ENCODE measurements at regions not wholly inside any gene's neighbourhood (a gene's known extent, or its start where the extent isn't known, plus 50 kb on each side); places are given as distances from the start of the nearest gene placed in this dataset.

DNA sequence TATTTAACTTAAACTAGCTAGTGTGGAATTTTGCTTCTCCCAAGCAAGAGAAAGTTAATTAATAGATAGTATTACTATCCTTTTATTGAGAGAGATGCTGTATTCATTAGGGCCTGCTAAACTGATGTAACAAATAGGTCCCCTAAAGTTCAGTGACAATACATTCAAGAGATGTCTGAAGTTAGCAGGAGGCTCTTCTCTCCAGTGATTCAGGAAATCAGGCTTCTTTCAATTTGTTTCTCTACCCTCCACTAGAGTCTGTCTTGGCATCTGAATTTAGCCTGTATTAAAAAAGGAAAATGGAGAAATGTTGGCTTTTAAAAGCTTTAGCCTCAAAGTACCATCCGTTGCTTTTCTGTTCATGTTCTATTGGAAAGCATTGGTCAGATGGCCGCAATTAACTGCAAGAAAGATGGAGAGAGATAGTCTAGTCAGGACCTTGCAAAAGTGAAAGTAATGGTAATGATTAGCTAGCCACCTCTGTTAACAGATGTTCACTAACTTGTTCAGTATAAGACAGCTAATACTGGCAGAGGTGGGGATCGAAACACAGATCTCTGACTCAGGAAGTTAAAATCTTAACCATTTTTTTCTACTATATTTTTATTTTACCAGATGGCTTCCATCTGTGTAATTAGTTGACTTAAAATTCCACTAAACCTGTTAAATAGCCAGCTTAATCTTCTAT, 786.8 kb downstream of the TMTC2 start:
- Histone ChIP-seq H4K91ac (ENCODE audit: insufficient read depth, low read depth, low read length) (no peak overlapping the region), H2BK15ac (ENCODE audit: low read depth, low read length) (no peak overlapping the region), H2AK9ac (replicated peaks; ENCODE audit: low read depth, low read length, poor library complexity) (no peak overlapping the region), H2BK120ac (ENCODE audit: low read depth, low read length) (no peak overlapping the region), H2AFZ (replicated peaks; ENCODE audit: low read length, poor library complexity) (no peak overlapping the region), H3K4me1 (ENCODE audit: control insufficient read depth, insufficient read depth, low read length) (no peaks in the 10 kb centered on the region), H3K14ac (replicated peaks; ENCODE audit: low read depth, low read length) (no peak overlapping the region), H3K36me3 (ENCODE audit: control insufficient read depth, insufficient read depth, low read length) (no peaks in the 10 kb centered on the region), H3K9me1 (ENCODE audit: insufficient read depth, low read length) (no peaks in the 10 kb centered on the region), H3K27me3 (ENCODE audit: control insufficient read depth, insufficient read depth, low read length) (no peaks in the 10 kb centered on the region), H3K23ac (ENCODE audit: low read depth, low read length) (no peak overlapping the region), H3K56ac (ENCODE audit: extremely low read depth, insufficient read depth, low read length) (no peak overlapping the region), H4K20me1 (ENCODE audit: insufficient read depth, low read length) (no peaks in the 10 kb centered on the region), H3K27ac (ENCODE audit: insufficient read depth, low read length) (no peak overlapping the region), H2BK5ac (ENCODE audit: low read depth, low read length, poor library complexity, severe bottlenecking) (no peak overlapping the region), H4K8ac (ENCODE audit: low read depth in 2 of 2, low read length in 2 of 2) (no peak overlapping the region), H3K79me1 (ENCODE audit: low read depth in 1 of 2, low read length in 2 of 2) (no peaks in the 10 kb centered on the region), H3K4ac (ENCODE audit: low read depth, low read length) (no peak overlapping the region), H3K9ac (ENCODE audit: low read depth, low read length) (no peak overlapping the region), H2AK5ac (ENCODE audit: low read depth, low read length) (no peak overlapping the region), H3K4me3 (ENCODE audit: insufficient read depth, low read depth, low read length) (no peak overlapping the region), H3K9me3 (ENCODE audit: control insufficient read depth, insufficient read depth, low read length) (no peaks in the 10 kb centered on the region), H4K5ac (ENCODE audit: low read depth, low read length) (no peak overlapping the region), H3K4me2 (ENCODE audit: low read depth, low read length) (no peak overlapping the region), H2BK20ac (ENCODE audit: low read depth, low read length) (no peak overlapping the region), H3K18ac (ENCODE audit: low read depth, low read length) (no peak overlapping the region)
- ATAC-seq (ENCODE audit: low read depth) (no peak), DNase-seq (no peak)
- in situ Hi-C loops (cut with MboI; ENCODE audit: low sequenced_read_pairs) (no loop called here), dilution Hi-C loops (cut with HindIII; ENCODE audit: low sequenced_read_pairs, unreplicated experiment) (no loop called here), intact Hi-C loops (cut with micrococcal nuclease) (no loop called here)
- TF ChIP-seq NFE2L2 (IDR thresholded peaks at IDR 0.05; ENCODE audit: low read depth, low read length), result no peak
- TF ChIP-seq, protein P1, sequence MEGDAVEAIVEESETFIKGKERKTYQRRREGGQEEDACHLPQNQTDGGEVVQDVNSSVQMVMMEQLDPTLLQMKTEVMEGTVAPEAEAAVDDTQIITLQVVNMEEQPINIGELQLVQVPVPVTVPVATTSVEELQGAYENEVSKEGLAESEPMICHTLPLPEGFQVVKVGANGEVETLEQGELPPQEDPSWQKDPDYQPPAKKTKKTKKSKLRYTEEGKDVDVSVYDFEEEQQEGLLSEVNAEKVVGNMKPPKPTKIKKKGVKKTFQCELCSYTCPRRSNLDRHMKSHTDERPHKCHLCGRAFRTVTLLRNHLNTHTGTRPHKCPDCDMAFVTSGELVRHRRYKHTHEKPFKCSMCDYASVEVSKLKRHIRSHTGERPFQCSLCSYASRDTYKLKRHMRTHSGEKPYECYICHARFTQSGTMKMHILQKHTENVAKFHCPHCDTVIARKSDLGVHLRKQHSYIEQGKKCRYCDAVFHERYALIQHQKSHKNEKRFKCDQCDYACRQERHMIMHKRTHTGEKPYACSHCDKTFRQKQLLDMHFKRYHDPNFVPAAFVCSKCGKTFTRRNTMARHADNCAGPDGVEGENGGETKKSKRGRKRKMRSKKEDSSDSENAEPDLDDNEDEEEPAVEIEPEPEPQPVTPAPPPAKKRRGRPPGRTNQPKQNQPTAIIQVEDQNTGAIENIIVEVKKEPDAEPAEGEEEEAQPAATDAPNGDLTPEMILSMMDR (conservative IDR thresholded peaks at IDR 0.05; ENCODE audit: low read depth, low read length), result no peak
- no peak for TF ChIP-seq RFX5 (IDR thresholded peaks at IDR 0.05; ENCODE audit: low read depth, low read length)
- no peak for TF ChIP-seq POLR2A (IDR thresholded peaks at IDR 0.05; ENCODE audit: low read depth, low read length)
- TF ChIP-seq BHLHE40 (IDR thresholded peaks at IDR 0.05; ENCODE audit: low read depth, low read length), result no peak
- no peak for TF ChIP-seq SMC3 (IDR thresholded peaks at IDR 0.05; ENCODE audit: low read depth, low read length)
- TF ChIP-seq, protein P2, sequence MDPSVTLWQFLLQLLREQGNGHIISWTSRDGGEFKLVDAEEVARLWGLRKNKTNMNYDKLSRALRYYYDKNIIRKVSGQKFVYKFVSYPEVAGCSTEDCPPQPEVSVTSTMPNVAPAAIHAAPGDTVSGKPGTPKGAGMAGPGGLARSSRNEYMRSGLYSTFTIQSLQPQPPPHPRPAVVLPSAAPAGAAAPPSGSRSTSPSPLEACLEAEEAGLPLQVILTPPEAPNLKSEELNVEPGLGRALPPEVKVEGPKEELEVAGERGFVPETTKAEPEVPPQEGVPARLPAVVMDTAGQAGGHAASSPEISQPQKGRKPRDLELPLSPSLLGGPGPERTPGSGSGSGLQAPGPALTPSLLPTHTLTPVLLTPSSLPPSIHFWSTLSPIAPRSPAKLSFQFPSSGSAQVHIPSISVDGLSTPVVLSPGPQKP (IDR thresholded peaks at IDR 0.05; ENCODE audit: borderline replicate concordance, low read depth, low read length), result no peak
- no peak for TF ChIP-seq MAFK (IDR thresholded peaks at IDR 0.05; ENCODE audit: low read depth, low read length)
- no TSS peak for BruUV-seq (replicated peaks)
- ChIA-PET CTCF (no interaction called here), POLR2A (ENCODE audit: unreplicated experiment) (no interaction called here)
- no CpG with 5 or more reads among the region's 3 CpGs for WGBS, 2 experiments (ENCODE audit: extremely low coverage in 2 of 2, insufficient read length in 1 of 2)

All from IMR-90 (cell line).